NCI-H345 treated with DMSO at 0.1 percent for 48 hours (cell line): ENCODE measurements at regions not wholly inside any gene's neighbourhood (a gene's known extent, or its start where the extent isn't known, plus 50 kb on each side); places are given as distances from the start of the nearest gene placed in this dataset.
"Not testable (repeated sequence)": the region's sequence is repeated elsewhere in the genome, so short reads cannot be mapped to it uniquely, and the experiment has no call there.

Experiments
- DNase-seq: peaks from one replicate; lab custom pipeline; 2025; ENCODE audit not compliant: unreplicated experiment; lab: John Stamatoyannopoulos, UW

GRCh38 chr2:123359636-123360035 lies 665.5 kb upstream of the CNTNAP5 start:
- DNase-seq = no peak

- DNase-seq = no peak
These were observed 662.2 kb upstream of the CNTNAP5 start for GRCh38 chr2:123362671-123363440.

- DNase-seq = no peak
These were observed 661.3 kb upstream of the CNTNAP5 start for GRCh38 chr2:123363826-123364225.

- no peak for DNase-seq
These were observed 660.7 kb upstream of the CNTNAP5 start for GRCh38 chr2:123364243-123364896.

- no peak for DNase-seq
These were observed 658.7 kb upstream of the CNTNAP5 start for GRCh38 chr2:123366239-123366837.

- DNase-seq = no peak
These were observed 654.9 kb upstream of the CNTNAP5 start for GRCh38 chr2:123370186-123370585.

- DNase-seq = no peak
These were observed 653.6 kb upstream of the CNTNAP5 start for GRCh38 chr2:123371535-123371934.

GRCh38 chr2:123380370-123380935 lies 644.6 kb upstream of the CNTNAP5 start:
- no peak for DNase-seq

GRCh38 chr2:123415678-123416077 lies 609.4 kb upstream of the CNTNAP5 start:
- DNase-seq = no peak

- no peak for DNase-seq
These were observed 605.1 kb upstream of the CNTNAP5 start for GRCh38 chr2:123419976-123420375.

- no peak for DNase-seq
These were observed 590.3 kb upstream of the CNTNAP5 start for GRCh38 chr2:123434546-123435395.

GRCh38 chr2:123438251-123438650 lies 586.8 kb upstream of the CNTNAP5 start:
- no peak for DNase-seq

GRCh38 chr2:123438675-123439074 lies 586.4 kb upstream of the CNTNAP5 start:
- DNase-seq = no peak

GRCh38 chr2:123448801-123449200 lies 576.3 kb upstream of the CNTNAP5 start:
- no peak for DNase-seq

GRCh38 chr2:123451542-123451941 lies 573.5 kb upstream of the CNTNAP5 start:
- DNase-seq = no peak

- DNase-seq = no peak
These were observed 571.9 kb upstream of the CNTNAP5 start for GRCh38 chr2:123453046-123453700.

GRCh38 chr2:123453772-123454171 lies 571.3 kb upstream of the CNTNAP5 start:
- no peak for DNase-seq

GRCh38 chr2:123455234-123455633 lies 569.9 kb upstream of the CNTNAP5 start:
- DNase-seq = not testable (repeated sequence)

GRCh38 chr2:123456416-123456815 lies 568.7 kb upstream of the CNTNAP5 start:
- DNase-seq = no peak

GRCh38 chr2:123463886-123464285 lies 561.2 kb upstream of the CNTNAP5 start:
- no peak for DNase-seq
